Stimulated activated CD4-positive, alpha-beta T cell treated with anti-CD3 and anti-CD28 coated beads, Interleukin-15, amount 100 ng/mL, for 24 hours (primary cell): ENCODE measurements at regions not wholly inside any gene's neighbourhood (a gene's known extent, or its start where the extent isn't known, plus 50 kb on each side); places are given as distances from the start of the nearest gene placed in this dataset.

Source experiments
- DNase-seq: peaks from one replicate; pipeline ENCODE4 v3.0.0-alpha.2; 2020

- DNase-seq = no peak
Measured at GRCh38 chr2:237171396-237171795, 85.7 kb downstream of the COPS8 start.

GRCh38 chr2:237171881-237172280 is 86.2 kb downstream of the COPS8 start:
- no peak for DNase-seq

GRCh38 chr2:237177052-237177451 is 91.4 kb downstream of the COPS8 start:
- DNase-seq = no peak

GRCh38 chr2:237177986-237178385 is 92.3 kb downstream of the COPS8 start:
- no peak for DNase-seq

GRCh38 chr2:237178396-237178795 is 92.7 kb downstream of the COPS8 start:
- DNase-seq = no peak

GRCh38 chr2:237179161-237179560 is 93.5 kb downstream of the COPS8 start:
- DNase-seq = no peak

GRCh38 chr2:237180187-237180586 is 94.5 kb downstream of the COPS8 start:
- DNase-seq = no peak

GRCh38 chr2:237180987-237181386 is 95.3 kb downstream of the COPS8 start:
- DNase-seq = no peak

- no peak for DNase-seq
Measured at GRCh38 chr2:237181844-237182243, 96.2 kb downstream of the COPS8 start.

GRCh38 chr2:237182422-237183123 is 96.9 kb downstream of the COPS8 start:
- no peak for DNase-seq

- no peak for DNase-seq
Measured at GRCh38 chr2:237184192-237184918, 98.7 kb downstream of the COPS8 start.

- no peak for DNase-seq
Measured at GRCh38 chr2:237184919-237185552, 99.3 kb downstream of the COPS8 start.

- no peak for DNase-seq
Measured at GRCh38 chr2:237185553-237185925, 99.8 kb downstream of the COPS8 start.

- no peak for DNase-seq
Measured at GRCh38 chr2:237189799-237190198, 104.1 kb downstream of the COPS8 start.

GRCh38 chr2:237190966-237191713 is 105.5 kb downstream of the COPS8 start:
- no peak for DNase-seq

- no peak for DNase-seq
Measured at GRCh38 chr2:237191714-237192081, 106.0 kb downstream of the COPS8 start.

- DNase-seq = no peak
Measured at GRCh38 chr2:237192881-237193280, 107.2 kb downstream of the COPS8 start.

GRCh38 chr2:237193436-237193835 is 107.7 kb downstream of the COPS8 start:
- DNase-seq = no peak

GRCh38 chr2:237194081-237194480 is 108.4 kb downstream of the COPS8 start:
- DNase-seq = no peak

GRCh38 chr2:237194906-237195305 is 109.2 kb downstream of the COPS8 start:
- no peak for DNase-seq

GRCh38 chr2:237195396-237196120 is 109.9 kb downstream of the COPS8 start:
- no peak for DNase-seq

- DNase-seq = no peak
Measured at GRCh38 chr2:237196409-237196808, 110.7 kb downstream of the COPS8 start.
